Left cardiac atrium (tissue), 4 donors: ENCODE measurements at regions not wholly inside any gene's neighbourhood (a gene's known extent, or its start where the extent isn't known, plus 50 kb on each side); places are given as distances from the start of the nearest gene placed in this dataset.
"Not testable (repeated sequence)": the region's sequence is repeated elsewhere in the genome, so short reads cannot be mapped to it uniquely, and the experiment has no call there.

Experiments
- ATAC-seq, 2 donors: fragments of 200-7000 bp; cut with Tn5 transposase; one replicate each; pipeline ENCODE4 v1.9.1; 2020; ENCODE audit warnings: mild to moderate bottlenecking in 2 of 2, moderate library complexity in 2 of 2
- DNase-seq: peaks from one replicate; pipeline ENCODE4 v3.0.0-alpha.2; 2020
- intact Hi-C, 2 donors: fragments of 100-400 bp; cut with DNase I; formaldehyde crosslinking; loops; one replicate each; pipeline versions ENCODE4 v1.14.1 to v1.15.1; 2022 to 2023
- donor health status: DM: no; HTN: yes; CAD: no.
- donor health status: DM: no; HTN: yes; CAD: no; lungs with severe emphysema.
- donor health status: DM: yes; HTN: yes; CAD: no.
- donor health status: Dilated cardiomyopathy.

GRCh38 chr2:181787310-181788048 is 104.1 kb upstream of the ITPRID2 start:
- DNase-seq (no peak), ATAC-seq (no peak)
- intact Hi-C loops = no loop called here

DNA sequence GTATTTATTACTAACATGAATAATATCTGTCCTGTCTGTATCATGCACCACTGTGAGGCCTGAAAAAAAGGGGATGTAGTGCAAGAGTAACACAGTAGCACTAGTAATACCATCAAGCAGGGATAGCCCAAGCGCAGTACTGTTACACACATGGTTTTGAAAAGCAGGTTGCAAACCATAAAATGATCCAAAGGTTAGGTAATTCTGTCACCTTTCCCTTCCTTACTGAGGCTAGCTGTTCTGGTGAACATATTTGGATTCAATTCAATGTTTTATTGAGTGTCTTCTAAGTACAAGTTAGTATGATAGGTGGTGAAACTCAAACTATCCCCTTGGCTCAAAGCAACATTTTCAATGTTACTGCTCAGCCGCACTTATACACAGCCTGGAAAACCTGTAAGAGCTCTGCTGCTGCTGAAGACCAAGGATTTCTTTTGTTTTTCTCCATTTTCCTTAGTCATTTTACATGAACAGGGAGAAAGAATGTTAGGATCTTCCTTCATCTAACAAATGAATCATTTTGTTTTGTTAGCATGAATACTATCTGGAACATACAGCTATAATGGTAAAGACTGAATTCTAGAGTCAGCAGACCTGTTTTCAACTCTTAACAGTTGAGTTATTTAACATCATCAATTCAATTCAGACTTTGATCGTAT is 102.5 kb upstream of the ITPRID2 start:
- no peak for ATAC-seq

GRCh38 chr2:181789827-181790448 is 101.6 kb upstream of the ITPRID2 start:
- DNase-seq (no peak), ATAC-seq (no peak)
- intact Hi-C loops = no loop called here

More for the DNA sequence above, 102.5 kb upstream of the ITPRID2 start:
- intact Hi-C loops = no loop called here
- DNase-seq = no peak

DNA sequence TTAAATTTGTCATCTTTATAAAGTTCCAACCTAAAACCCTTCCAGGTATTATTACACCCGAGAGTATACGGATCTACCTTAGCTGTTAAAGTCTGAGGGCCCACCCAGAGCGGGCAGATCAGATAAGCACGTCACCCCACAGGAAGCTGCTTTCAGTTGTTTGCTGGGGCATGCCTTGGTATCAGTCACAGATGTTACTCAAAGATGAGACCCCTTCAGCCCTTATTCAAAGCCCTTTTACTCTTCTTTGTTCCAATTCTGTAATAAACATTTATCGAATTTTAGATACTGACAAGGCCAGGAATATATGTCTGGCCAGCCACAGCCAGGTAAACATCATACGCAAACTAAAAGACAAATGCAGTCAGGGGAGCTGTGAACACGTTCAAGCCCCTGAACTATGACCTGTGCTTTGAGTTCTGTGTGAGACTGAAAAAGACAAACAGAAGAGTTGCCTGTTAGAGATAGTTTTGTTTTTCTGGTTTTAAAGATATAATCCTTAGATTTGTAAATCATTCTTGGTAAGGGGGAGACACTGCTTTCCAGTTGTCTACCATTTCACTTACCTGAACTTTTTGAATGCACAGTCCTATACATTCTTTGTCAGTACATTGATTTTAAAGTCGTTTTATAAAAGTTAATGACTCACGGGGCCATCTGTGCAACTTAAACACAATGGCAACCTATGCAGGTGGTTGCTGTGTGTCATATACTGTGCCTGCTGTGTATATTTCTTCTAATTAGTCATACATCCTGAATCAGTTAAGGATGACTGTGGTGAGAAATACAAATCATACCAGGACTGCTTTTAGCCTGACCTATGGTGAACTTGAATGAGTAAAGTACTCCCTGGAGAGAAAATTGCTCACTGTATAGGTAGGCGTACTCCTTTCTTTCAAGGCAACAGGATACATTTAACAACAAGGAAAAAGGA is 100.5 kb upstream of the ITPRID2 start:
- intact Hi-C loops = no loop called here
- DNase-seq = no peak
- peak in 1 of 2 donors; percentile 37 for ATAC-seq

GRCh38 chr2:181792906-181793305 is 98.6 kb upstream of the ITPRID2 start:
- intact Hi-C loops = no loop called here
- DNase-seq (no peak), ATAC-seq (no peak)

- intact Hi-C loops = no loop called here
- DNase-seq = no peak
- no peak for ATAC-seq
Measured at GRCh38 chr2:181798022-181798421, 93.5 kb upstream of the ITPRID2 start.

GRCh38 chr2:181802300-181802699 is 89.2 kb upstream of the ITPRID2 start:
- ATAC-seq, DNase-seq, intact Hi-C loops: not testable (repeated sequence)

GRCh38 chr2:181803903-181804799 is 87.4 kb upstream of the ITPRID2 start:
- intact Hi-C loops, DNase-seq, ATAC-seq: not testable (repeated sequence)

DNA sequence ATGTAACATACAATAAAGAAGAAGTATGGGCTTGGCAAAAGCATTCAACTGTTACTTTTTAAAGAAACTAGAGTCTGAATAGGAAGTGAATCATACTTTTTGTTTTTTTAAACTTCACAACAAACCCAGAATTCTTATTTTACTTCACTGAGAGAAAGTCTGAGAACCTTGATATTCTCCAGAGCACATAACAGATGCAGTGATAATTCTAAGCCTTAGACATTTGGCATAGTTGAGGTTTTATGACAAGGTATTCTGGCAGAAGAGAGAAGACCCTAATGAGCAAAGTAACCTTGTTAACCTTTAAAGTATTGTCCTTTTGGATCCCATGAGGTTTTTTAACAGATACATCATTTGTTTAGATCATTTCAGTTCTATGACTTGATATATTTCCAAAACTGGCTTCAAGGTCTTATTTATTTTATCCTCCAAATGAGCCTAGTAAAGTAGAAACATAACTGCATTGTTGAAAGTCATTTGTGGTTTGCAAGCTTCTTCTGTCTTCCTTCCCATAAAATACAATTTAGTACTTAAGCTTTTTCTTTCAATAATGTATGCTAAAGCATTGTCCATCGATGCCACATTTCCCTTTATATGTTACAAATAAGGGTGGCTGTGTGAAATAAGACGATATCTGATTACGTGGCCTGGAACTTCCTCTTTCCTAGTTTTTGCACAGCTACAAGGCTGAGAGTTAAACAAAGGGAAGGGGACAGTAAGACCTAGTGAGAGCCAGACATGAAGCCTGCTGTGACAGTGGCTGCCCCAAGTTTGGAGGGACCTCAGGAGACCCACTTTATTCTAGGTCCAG is 86.1 kb upstream of the ITPRID2 start:
- intact Hi-C loops = no loop called here
- ATAC-seq (no peak), DNase-seq (no peak)

DNA sequence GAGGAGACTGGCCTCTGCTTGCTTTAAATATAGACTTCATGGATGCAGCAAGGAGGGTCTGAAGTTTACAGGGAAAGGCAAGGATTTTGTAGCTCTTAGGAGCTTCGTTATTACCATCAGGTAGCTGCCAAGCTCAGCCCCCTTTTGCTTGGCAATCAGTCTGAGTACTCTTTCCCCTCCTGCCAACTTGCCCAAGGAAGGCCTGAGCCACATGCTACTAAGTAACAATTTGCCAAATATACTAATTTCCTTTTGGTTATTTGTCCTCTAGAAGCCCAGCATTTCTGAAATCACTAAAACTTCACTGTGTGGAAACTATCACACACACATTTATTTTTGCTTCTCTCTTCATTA is 85.5 kb upstream of the ITPRID2 start:
- ATAC-seq = peak in 1 of 2 donors; percentile 53
- intact Hi-C loops = no loop called here
- DNase-seq = no peak

DNA sequence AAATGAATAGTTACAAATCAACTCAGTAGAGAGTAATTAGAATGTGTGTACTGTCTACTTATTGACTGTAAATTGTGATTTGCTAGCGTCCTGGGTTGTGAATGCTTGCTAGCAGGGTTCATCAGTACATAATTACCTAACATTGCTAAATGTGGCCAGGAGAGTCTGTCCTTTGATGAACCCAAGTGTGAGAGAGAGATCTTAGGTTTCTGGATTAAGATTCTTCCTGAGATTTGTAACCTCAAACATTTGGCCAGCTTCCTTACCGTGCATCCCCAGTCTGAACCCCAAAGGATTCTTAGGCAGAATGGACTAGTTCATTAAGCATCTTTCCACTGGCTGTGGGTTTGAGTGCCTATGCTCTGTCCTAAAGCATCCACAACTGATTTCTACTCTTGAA is 84.0 kb upstream of the ITPRID2 start:
- intact Hi-C loops = no loop called here
- ATAC-seq (no peak), DNase-seq (no peak)

DNA sequence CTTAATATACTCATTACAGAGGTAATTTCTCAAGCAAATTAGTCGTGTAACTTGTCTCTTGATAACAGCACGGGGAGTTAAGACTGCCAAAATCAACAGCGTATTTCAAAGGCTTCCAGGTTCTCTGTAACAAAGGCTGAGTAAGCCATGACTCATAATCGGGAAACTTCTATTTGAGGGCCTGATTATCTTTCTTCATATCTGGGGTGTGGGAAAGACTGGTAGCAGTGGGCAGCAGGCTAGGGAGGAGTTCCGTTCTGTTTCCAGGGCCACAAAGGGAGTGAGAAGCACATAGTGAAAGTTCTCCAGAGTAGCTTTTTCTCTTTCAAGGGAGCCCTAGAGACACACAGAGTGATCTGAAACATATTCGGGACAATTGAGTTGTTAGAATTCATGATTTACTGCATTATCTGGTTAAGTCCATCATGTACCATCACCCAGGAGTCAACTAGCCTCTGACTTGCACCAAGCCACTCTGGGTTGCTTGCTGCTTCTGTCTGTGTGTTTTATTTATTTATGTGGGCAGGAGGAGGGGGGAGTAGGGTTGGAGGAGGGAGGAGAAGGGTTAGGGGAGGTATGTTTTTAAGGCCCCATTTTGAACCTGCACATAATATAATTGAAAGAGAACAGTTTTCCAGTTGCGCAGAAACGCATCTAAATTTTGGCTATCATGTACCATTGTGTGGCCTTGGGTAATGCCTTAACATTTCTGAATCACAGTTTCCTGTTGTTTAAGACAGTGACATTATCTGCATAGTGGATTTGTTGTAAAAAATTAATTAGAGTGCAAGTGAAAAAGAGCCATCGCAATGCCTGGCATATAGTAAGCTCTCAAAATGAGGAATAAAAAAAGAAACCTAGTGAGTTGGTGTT is 80.5 kb upstream of the ITPRID2 start:
- intact Hi-C loops = no loop called here
- DNase-seq = peak; percentile 41
- peak; percentile 86 to 94 for ATAC-seq

DNA sequence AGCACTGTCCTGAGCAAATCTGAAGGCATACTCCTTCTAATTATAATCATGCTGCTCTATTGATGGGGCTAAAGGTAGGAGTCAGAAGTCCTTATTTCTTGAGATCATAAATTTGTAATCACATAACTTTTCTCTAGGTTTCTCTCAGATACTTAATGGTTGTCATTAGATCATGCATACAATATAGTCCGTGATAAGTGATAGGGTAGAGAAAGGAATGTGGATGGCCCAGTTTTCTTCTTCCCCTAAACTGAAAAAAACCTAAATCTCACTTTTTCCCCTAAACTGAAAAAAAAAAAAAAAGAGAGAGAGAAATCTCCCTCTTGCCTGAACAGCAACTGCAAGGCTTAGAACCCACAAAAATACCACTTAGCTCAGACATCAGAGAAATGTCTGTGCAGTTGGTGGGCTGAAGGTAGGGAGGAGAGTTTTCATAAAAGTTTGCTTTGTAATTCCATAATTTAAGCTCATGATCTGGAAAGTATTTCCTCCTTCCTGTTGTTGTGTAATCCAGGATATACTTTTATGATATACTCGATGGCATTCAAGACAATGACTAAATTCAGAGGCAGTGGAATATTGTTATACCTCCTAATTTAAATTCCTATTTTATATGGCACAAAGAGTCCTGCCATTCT is 79.3 kb upstream of the ITPRID2 start:
- DNase-seq = no peak
- ATAC-seq = no peak
- intact Hi-C loops = no loop called here

- intact Hi-C loops = no loop called here
- no peak for DNase-seq
- ATAC-seq = no peak
Measured at GRCh38 chr2:181814057-181814491, 77.5 kb upstream of the ITPRID2 start.

GRCh38 chr2:181817509-181817908 is 74.0 kb upstream of the ITPRID2 start:
- DNase-seq (no peak), ATAC-seq (no peak)
- intact Hi-C loops = no loop called here

GRCh38 chr2:181818058-181818680 is 73.4 kb upstream of the ITPRID2 start:
- DNase-seq (no peak), ATAC-seq (no peak)
- intact Hi-C loops = no loop called here
